HCT116 (cell line): ENCODE measurements at regions not wholly inside any gene's neighbourhood (a gene's known extent, or its start where the extent isn't known, plus 50 kb on each side); places are given as distances from the start of the nearest gene placed in this dataset.

Experiments used
- CTCF ChIP-seq, 3 experiments: fragments of 200-600 bp in 1 of 3; sonication (generic) in 1 of 3; IDR thresholded peaks in 2 of 3; conservative IDR thresholded peaks in 1 of 3; 2 replicates each; pipeline ENCODE4 v1.5.1; 2012 to 2017; ENCODE audit warnings: low read depth in 2 of 3, low read length in 2 of 3, antibody characterized with exemption in 1 of 3, borderline replicate concordance in 1 of 3, control low read depth in 1 of 3, mild to moderate bottlenecking in 1 of 3, mixed read lengths in 1 of 3, mixed run types in 1 of 3, moderate library complexity in 1 of 3; ENCODE audit not compliant: insufficient read depth in 1 of 3
- EZH2 ChIP-seq: fragments of 200-600 bp; sonication (generic); IDR thresholded peaks from 2 replicates; pipeline ENCODE4 v1.6.1; 2017; ENCODE audit warnings: antibody characterized with exemption, mixed run types
- POLR2A ChIP-seq: IDR thresholded peaks from 2 replicates; pipeline ENCODE4 v1.7.0; 2011; ENCODE audit warnings: borderline replicate concordance; ENCODE audit not compliant: insufficient read depth, insufficient read length; ENCODE audit errors: extremely low read depth
- RAD21 ChIP-seq: IDR thresholded peaks from 2 replicates; pipeline ENCODE4 v1.6.1; 2012; ENCODE audit warnings: low read depth, mild to moderate bottlenecking
- REST ChIP-seq: IDR thresholded peaks from 2 replicates; pipeline ENCODE4 v1.6.1; 2012; ENCODE audit warnings: low read depth
- SIN3A ChIP-seq: IDR thresholded peaks from 2 replicates; pipeline ENCODE4 v1.6.1; 2012; ENCODE audit warnings: low read depth
- SP1 ChIP-seq: IDR thresholded peaks from 2 replicates; pipeline ENCODE4 v1.6.1; 2012; ENCODE audit warnings: low read depth
- TCF7L2 ChIP-seq: IDR thresholded peaks from 2 replicates; pipeline ENCODE4 v1.7.0; 2011; ENCODE audit warnings: borderline replicate concordance, inconsistent platforms; ENCODE audit not compliant: insufficient read depth, insufficient read length; ENCODE audit errors: extremely low read depth

GRCh38 chr3:117201901-117202774 lies 492.6 kb downstream of the TUSC7 start:
- TF ChIP-seq RAD21: no peak
- TF ChIP-seq CTCF (IDR thresholded peaks at IDR 0.05 in 2 of 3, conservative IDR thresholded peaks at IDR 0.05 in 1 of 3; ENCODE audit: borderline replicate concordance in 1 of 3, insufficient read depth in 1 of 3, low read depth in 2 of 3, low read length in 2 of 3): no peak
- TF ChIP-seq TCF7L2: no peak
- TF ChIP-seq SP1: no peak
- no peak for TF ChIP-seq EZH2
- TF ChIP-seq POLR2A: no peak
- no peak for TF ChIP-seq SIN3A
- no peak for TF ChIP-seq REST
